Fibroblast of mammary gland (primary cell): ENCODE measurements at regions not wholly inside any gene's neighbourhood (a gene's known extent, or its start where the extent isn't known, plus 50 kb on each side); places are given as distances from the start of the nearest gene placed in this dataset.
A peak's percentile ranks its signal among the peaks of the same experiment; 100 is the strongest.

ENCODE experiments used
- DNase-seq: peaks from one replicate; pipeline ENCODE4 v3.0.0-alpha.2; 2010; ENCODE audit warnings: low read depth
- H3K4me3 ChIP-seq: 2 replicates; pipeline ENCODE4 v1.5.1; 2011; ENCODE audit warnings: low read depth, mild to moderate bottlenecking, low read length, moderate library complexity; ENCODE audit not compliant: control insufficient read depth
- CTCF ChIP-seq: conservative IDR thresholded peaks from 2 replicates; pipeline ENCODE4 v1.5.1; 2011; ENCODE audit warnings: low read depth, low read length, inconsistent platforms; ENCODE audit not compliant: control insufficient read depth, insufficient read depth

GRCh38 chr7:46450886-46451285 is 529.8 kb upstream of the IGFBP3 start:
- TF ChIP-seq CTCF = no peak
- peak; percentile 64 for DNase-seq
- H3K4me3 ChIP-seq = no peak overlapping the region

GRCh38 chr7:46450425-46450824 is 529.4 kb upstream of the IGFBP3 start:
- TF ChIP-seq CTCF = no peak
- no peak overlapping the region for H3K4me3 ChIP-seq
- no peak for DNase-seq

GRCh38 chr7:46449743-46450142 is 528.7 kb upstream of the IGFBP3 start:
- DNase-seq = peak; percentile 85
- H3K4me3 ChIP-seq = no peak overlapping the region
- TF ChIP-seq CTCF = no peak

GRCh38 chr7:46448478-46448877 is 527.4 kb upstream of the IGFBP3 start:
- no peak for DNase-seq
- no peak overlapping the region for H3K4me3 ChIP-seq
- TF ChIP-seq CTCF = no peak

GRCh38 chr7:46446151-46446550 is 525.1 kb upstream of the IGFBP3 start:
- no peak for DNase-seq
- H3K4me3 ChIP-seq = no peak overlapping the region
- TF ChIP-seq CTCF = no peak

GRCh38 chr7:46444256-46444655 is 523.2 kb upstream of the IGFBP3 start:
- peak; percentile 68 for DNase-seq
- no peak for TF ChIP-seq CTCF

GRCh38 chr7:46440186-46440585 is 519.1 kb upstream of the IGFBP3 start:
- no peak for TF ChIP-seq CTCF
- DNase-seq = no peak
- no peak overlapping the region for H3K4me3 ChIP-seq

More at GRCh38 chr7:46444256-46444655, 523.2 kb upstream of the IGFBP3 start:
- H3K4me3 ChIP-seq = no peak overlapping the region
